AG08396 (cell line): ENCODE measurements at regions not wholly inside any gene's neighbourhood (a gene's known extent, or its start where the extent isn't known, plus 50 kb on each side); places are given as distances from the start of the nearest gene placed in this dataset.
"Not testable (repeated sequence)": the region's sequence is repeated elsewhere in the genome, so short reads cannot be mapped to it uniquely, and the experiment has no call there.

ENCODE experiments used
- DNase-seq: peaks from one replicate; pipeline ENCODE4 v3.0.0; 2012; ENCODE audit warnings: low spot score, mixed read lengths

GRCh38 chr2:146801886-146802285, 1042.9 kb upstream of the ACVR2A start:
- DNase-seq: no peak

DNA sequence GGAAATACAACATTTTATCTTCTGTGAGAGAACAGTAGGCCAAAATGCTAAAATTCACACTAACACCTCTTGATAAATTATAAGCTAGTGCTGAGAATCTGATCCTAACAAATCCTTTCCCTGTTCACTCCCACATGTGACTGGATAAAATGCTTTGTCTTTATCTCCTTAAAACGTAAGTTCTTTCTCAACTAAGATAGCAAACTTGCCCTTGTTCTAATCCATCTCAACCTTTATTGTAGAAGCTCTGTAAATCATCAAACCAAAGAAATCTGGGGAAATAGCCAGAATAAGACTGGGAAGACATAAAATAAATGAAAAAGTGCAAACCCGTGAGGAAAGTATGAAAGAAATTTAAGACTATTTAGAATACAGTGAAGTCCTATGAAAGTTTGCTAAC, 1058.4 kb upstream of the ACVR2A start:
- DNase-seq: no peak

- no peak for DNase-seq
Measured at GRCh38 chr2:146785101-146785500, 1059.7 kb upstream of the ACVR2A start.

- no peak for DNase-seq
Measured at GRCh38 chr2:146784602-146785001, 1060.2 kb upstream of the ACVR2A start.

GRCh38 chr2:146777181-146777580, 1067.6 kb upstream of the ACVR2A start:
- no peak for DNase-seq

- no peak for DNase-seq
Measured at GRCh38 chr2:146776596-146776995, 1068.2 kb upstream of the ACVR2A start.

GRCh38 chr2:146771531-146771930, 1073.3 kb upstream of the ACVR2A start:
- no peak for DNase-seq

- DNase-seq: no peak
Measured at GRCh38 chr2:146764301-146764700, 1080.5 kb upstream of the ACVR2A start.

DNA sequence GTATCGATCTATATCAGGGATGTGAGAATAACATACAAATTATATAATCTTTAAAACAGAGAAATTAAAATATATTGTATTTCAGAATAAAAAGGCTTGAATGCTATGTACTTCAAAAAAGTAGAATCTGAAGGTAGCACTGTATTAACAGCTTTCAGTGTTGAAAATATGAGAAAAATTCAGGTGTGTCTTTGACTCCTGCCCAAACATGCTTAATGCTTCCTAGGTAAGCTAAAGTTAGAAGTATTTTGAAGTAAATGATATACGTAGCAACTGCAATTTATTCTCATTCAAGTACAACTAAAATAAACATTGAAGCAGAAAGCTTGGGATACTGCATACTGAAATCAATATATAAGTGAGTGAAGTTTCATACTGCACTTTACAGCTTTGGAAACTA, 1082.0 kb upstream of the ACVR2A start:
- DNase-seq: no peak

DNA sequence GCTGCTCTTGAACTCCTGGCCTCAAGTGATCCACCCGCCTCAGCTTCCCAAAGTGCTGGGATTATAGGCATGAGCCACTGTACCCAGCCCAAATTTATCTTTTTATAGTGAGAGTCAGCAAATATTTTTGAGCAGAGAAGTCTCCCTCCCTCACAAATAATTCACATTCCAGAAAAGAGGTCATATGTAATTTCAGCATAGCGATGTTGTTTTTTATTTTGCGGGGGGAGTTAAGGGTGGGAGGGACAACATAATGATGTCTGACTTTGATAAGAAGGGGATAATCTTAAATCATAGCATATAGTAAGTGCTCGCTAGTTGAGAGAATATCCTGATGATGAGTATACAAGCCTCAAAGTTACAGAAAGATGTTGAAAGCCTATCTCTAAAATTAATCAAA, 1090.2 kb upstream of the ACVR2A start:
- DNase-seq: no peak

GRCh38 chr2:146748046-146748445, 1096.8 kb upstream of the ACVR2A start:
- DNase-seq: no peak

GRCh38 chr2:146741260-146741659, 1103.6 kb upstream of the ACVR2A start:
- no peak for DNase-seq

GRCh38 chr2:146734821-146735190, 1110.0 kb upstream of the ACVR2A start:
- no peak for DNase-seq

- DNase-seq: peak; percentile 10
Measured at GRCh38 chr2:146734042-146734820, 1110.6 kb upstream of the ACVR2A start.

GRCh38 chr2:146730882-146731281, 1113.9 kb upstream of the ACVR2A start:
- DNase-seq: no peak

DNA sequence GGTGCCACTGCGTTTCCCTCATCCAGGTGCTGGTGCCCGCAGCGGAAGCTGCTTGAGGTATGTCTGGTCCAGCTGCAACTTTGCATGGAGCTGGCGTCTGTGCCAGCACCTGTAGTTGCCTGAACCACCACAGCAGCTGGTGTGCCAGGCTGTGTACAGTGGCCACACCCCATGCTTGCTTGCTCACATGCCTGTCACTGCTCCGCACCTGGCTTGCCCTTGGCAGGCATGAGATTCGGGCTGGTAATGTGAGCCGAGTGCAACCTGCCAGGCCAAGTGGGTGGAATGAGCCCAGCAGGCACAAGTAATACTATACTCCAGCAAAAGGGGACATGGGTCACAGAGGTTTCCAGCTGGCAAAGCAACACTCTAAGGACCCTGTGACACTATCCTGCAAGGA, 1123.3 kb upstream of the ACVR2A start:
- DNase-seq: no peak

- no peak for DNase-seq
Measured at GRCh38 chr2:146720170-146720569, 1124.7 kb upstream of the ACVR2A start.

DNA sequence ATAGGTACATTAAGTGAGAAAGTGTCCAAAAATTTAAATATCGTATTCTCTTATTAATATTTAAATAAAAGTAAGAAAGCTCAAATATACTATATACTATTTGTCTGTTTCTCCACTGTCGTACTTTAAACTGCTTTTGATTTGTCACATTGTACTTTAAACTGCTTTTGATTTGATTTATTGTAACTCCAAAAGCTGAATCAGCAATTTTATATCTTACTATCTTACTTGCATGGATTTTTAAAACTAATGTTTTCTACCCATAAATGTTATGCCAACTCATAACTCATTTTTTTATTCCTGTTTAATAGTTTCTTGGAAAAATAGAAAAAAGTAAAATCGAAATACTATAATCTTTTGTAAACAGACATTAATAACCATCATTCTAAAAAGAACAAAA, 1128.2 kb upstream of the ACVR2A start:
- no peak for DNase-seq

DNA sequence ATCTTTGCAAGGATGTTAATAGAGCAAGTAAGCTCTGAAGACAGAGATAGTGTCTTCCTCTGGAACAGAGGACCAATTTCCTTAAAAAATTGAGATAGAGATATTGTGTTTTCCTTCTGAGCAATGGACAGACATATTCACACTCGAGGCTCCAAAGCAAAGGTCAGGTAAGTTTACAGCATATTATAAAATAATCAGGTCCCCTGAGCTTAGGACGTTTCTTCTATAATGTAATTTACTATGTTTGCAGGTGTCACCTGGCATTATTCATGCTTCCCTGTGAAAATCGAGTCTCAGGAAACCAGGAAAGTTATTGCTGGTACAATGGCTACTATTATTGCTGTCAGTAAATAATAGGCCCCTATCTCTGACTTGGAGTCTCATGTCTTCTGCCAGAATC, 1135.8 kb upstream of the ACVR2A start:
- no peak for DNase-seq

DNA sequence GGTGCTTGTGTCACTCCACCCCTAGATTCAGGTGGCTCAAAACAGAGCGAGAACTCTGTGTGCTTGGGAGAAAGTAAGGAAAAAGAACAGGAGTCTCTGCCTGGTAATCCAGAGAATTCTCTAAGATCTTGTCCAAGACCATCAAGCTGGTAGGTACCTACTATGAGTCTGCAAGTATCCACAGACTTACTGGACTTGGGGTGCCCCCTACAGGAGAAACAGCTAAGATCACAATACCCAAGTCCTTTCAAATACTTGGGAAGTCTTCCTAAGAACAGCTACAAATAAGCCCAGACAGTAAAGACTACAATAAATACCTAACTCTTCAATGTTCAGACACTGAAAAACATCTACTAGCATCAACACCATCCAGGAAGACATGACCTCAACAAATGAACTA, 1143.6 kb upstream of the ACVR2A start:
- no peak for DNase-seq

GRCh38 chr2:146697307-146697706, 1147.5 kb upstream of the ACVR2A start:
- DNase-seq: no peak

DNA sequence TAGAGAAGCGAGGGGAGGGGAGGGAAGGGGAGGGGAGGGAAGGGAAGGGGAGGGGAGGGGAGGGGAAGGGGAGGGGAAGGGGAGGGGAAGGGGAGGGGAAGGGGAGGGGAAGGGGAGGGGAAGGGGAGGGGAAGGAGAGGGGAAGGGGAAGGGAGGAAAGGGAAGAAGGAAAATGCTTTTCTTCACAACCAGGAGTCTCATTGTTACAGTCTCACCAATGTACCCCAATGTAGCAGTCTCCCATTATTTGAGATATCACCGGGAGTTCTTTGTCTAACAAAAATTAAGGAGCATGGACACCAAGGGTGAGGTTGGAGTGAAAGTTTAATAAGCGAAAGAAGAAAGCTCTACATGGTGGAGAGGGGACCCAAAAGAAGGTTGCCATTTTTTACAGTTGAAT, 1148.0 kb upstream of the ACVR2A start:
- not testable (repeated sequence) for DNase-seq

DNA sequence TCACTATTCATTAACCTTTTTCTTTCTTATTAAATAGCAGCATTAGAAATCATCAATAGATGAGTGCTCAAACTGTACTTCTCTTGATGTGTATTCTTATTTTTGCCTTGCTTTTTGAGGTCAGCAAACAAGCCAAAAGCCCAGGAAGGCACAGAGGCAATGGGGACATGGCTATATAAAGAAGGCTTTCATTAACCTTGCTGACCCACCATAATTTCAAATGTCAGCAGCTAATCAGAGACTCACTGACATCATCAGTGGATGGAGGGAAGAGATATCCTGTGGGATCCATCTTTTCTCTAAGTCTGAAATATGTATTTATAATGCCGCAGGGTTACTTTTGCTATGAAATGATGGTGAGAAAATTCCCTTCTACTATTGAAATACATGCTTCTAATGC, 1162.8 kb upstream of the ACVR2A start:
- DNase-seq: no peak

GRCh38 chr2:146678516-146678915, 1166.3 kb upstream of the ACVR2A start:
- no peak for DNase-seq
